ENCODE measurements at regions not wholly inside any gene's neighbourhood (a gene's known extent, or its start where the extent isn't known, plus 50 kb on each side); places are given as distances from the start of the nearest gene placed in this dataset.

DNA sequence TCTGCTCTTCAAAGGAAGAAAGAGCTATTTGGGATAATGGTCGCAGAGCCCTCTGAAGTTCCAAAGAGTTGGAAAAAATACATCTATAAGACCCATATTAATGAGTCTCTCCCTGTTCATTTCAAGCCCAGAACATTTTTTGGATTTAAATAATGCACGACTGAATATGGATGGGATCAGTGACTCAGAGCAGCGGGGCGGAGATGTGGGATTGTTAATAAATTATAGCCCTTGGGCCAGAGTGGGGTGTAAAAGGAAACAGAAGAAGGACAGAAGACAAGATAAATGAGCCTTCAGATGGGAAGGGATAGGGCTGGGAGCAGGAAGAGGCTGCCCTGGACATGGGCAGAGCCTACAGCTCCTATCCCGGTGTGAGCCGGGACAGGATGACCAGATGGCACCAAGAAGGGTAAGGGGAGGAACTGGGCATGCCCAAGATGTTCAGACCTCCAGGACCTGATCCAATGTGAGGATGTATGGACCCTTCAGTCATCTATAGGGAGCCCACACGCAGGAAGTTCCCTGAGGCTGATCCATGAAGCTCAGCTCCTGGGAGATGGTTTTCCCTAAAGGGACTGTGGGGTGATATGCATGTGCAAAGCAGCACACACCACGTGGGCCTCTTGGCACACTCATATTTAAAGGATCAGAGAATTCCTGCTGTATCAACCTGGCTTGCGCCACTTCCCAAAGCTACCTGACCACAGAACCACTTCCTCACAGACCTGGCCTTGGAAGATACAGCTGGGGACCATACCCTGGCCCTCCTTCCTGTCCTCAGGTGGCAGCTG is 96.1 kb upstream of the PLXNA4 start:
- DNase-seq (ENCODE audit: low read depth in 2 of 2), result no peak

- DNase-seq (ENCODE audit: low read depth in 2 of 2), result no peak
Measured at GRCh38 chr7:132666774-132667172, 90.5 kb upstream of the PLXNA4 start.

GRCh38 chr7:132666071-132666773 is 90.0 kb upstream of the PLXNA4 start:
- DNase-seq (ENCODE audit: low read depth in 2 of 2), result no peak

DNA sequence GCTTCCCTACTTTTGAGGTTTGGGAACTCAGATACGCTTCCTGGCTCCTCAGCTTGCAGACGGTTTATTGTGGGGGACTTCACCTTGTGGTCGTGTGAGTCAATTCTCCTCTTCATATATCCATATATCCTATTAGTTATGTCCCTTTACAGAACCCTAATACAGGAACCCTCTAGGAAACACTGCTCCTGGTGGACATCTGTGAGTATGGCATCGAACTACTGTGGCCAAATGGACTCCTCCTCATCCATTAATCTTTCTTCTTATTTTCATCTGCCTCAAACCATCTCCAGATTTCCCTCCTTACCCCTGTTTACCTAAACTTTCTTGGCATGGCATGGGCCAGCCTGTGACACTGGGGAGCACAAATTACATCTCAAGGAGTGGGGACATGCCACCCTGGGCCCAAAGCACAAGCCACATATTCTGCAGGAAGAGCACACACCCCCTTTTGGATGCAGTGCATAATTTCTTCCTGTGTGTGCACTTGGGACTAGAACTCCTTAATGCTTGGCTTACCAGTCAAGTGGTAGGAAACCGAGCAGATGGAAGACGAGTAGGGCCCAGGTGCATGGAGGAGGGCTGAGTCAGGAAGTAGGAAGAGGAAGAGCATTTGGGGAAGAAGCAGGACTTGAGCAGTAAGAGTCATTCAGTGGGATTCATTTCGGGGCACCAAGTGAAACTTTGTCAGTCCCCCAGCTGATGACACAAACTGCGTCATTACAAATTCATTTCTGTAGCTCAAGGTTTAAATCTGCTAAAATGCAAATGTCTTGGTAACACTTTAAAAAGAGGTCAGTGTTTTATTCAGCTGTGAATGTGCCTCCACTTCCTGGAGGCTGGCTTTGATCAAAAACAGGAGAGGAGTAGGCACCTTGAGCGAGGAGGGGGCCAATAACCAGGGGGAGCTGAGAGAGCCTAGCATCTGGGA is 80.8 kb upstream of the PLXNA4 start:
- DNase-seq (ENCODE audit: low read depth in 2 of 2), result no peak

GRCh38 chr7:132656341-132656740 is 80.1 kb upstream of the PLXNA4 start:
- DNase-seq (ENCODE audit: low read depth in 2 of 2), result no peak

GRCh38 chr7:132655131-132655727 is 79.0 kb upstream of the PLXNA4 start:
- DNase-seq (ENCODE audit: low read depth in 2 of 2), result peak; percentile 26 to 42

DNA sequence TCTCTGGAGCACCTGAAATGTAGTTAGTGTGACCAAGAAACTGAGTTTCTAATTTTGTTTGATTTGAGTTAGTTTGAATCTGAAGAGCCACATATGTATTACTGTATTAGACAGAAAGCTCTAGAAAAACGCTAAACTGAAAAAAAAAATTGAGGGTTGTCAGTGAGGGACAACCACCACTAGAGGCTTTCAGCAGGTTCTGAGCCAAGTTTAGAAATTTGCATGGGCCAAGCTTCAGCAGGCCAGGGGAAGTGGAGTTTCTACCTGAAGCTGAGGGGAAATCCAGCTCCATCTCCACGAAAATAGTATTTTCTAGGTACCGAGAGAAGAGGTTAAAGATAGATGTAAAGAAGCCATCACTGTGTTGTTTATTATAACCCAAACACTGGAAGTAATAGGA is 77.9 kb upstream of the PLXNA4 start:
- DNase-seq (ENCODE audit: low read depth in 2 of 2), result no peak

- DNase-seq (ENCODE audit: low read depth in 2 of 2), result no peak
Measured at GRCh38 chr7:132653366-132653930, 77.2 kb upstream of the PLXNA4 start.

DNA sequence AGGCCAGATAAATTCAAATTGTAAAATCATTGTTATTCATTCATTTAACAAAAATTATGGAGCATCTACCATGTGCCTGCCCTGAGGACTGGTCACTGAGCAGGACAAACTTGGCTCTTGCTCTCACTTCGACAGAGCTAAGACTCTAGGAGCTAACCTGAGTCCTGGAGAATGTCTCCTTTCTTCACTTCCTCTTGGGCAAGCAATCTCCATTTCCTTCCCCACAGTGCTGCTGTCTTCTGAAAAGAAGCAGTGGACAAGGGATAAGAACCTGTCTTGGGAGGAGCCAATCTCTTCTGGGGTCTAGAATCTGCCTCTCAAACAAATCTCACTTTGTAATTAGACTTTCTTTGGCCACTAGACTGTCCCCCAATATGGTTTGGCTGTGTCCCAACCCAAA is 76.2 kb upstream of the PLXNA4 start:
- DNase-seq (ENCODE audit: low read depth in 2 of 2), result no peak

DNA sequence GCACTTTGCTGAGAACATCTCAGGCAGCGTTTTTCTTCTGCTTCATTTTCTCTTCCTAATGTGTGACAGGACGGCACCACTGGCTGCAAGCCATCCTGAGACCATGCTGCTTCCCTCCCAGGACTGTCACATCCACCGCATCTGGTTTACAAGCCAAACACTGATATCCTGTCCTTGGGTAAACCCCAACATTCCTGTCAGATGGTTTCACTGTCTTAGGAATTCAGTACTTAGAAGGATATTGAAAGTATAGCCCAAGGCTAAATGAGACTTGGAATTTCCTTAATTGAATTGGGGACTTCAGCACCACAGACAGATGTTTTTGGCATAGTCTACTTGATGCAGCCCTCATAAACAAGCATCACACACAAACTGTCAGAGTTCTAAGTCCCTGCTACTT is 74.2 kb upstream of the PLXNA4 start:
- no peak for DNase-seq (ENCODE audit: low read depth in 2 of 2)

- DNase-seq (ENCODE audit: low read depth in 2 of 2), result no peak
Measured at GRCh38 chr7:132647311-132647710, 71.0 kb upstream of the PLXNA4 start.

DNA sequence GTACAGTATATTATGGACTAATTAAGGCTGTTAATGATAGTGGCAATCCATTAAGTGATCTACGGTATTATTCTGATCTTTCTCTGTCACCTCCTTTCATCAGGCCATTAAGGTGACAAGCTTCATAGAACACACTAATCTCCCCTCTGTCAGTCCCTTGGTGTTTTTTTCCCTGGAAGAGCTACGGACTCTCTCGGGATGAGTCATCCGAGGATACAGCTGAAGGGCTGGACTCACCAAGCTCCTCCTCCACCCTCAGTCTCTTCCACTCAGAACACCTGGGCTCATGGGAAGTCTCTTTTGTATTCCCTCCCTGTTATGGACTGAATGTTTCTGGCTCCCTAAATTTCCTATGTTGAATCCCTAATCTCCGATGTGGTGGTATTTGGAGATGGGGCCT is 69.8 kb upstream of the PLXNA4 start:
- no peak for DNase-seq (ENCODE audit: low read depth in 2 of 2)

DNA sequence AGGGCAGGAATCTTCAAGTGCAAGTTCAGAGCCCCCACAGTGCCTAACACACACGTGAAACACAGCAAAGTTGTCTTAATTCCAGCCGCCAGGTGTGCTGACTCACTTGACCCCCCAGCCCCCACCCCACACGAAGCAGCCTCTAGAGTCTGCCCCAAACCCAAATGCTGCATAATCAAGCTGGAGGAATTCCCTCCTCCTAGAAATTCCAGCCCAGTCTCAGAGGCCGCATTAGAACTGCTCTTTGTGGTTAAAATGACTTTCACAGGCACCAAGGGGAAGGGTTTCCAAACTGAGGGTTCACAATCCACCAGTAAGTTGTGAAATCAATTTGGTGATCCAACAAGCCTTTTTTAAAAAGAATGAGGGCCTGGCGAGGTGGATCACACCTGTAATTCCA is 67.0 kb upstream of the PLXNA4 start:
- no peak for DNase-seq (ENCODE audit: low read depth in 2 of 2)

- no peak for DNase-seq (ENCODE audit: low read depth in 2 of 2)
Measured at GRCh38 chr7:132641238-132641637, 65.0 kb upstream of the PLXNA4 start.

- DNase-seq (ENCODE audit: low read depth in 2 of 2), result no peak
Measured at GRCh38 chr7:132639983-132640382, 63.7 kb upstream of the PLXNA4 start.

DNA sequence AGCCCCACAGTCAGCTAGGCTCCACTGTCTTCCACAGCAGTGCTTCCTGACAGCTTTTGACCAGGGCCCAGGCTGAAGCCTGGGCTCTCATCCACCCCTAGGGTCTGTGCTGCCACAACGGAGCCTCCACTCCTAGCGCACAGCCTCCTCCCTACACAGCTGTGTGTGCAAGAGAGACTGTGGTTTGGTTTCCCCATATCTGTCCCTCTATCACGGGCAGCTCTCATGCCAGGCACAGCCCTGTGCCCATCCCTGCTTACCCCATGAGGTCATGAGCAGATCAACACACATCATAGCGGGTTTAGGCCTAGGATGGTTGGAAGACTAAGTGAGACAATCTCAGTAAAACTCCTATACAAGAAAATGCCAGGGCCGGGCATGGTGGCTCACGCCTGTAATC is 61.7 kb upstream of the PLXNA4 start:
- DNase-seq (ENCODE audit: low read depth in 2 of 2), result no peak

DNA sequence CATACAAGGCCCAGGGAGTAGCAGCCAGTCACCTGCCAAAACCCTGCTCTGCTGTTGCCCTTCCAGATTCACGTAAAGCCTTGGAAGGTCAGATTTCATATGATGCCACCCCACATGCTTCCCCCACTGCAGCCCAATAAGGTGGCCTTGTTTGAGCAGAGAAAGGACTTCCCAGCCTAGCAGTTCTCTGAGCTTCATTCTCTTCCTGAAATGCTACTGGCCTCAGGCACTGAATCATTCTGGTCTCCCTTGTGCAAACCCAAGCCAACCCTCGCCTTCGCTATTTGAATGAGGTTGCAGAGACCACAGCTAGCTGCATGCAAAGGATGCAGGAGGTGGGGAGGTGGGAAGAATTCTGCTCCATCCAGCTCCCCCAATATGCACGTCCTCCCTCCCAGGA is 60.3 kb upstream of the PLXNA4 start:
- no peak for DNase-seq (ENCODE audit: low read depth in 2 of 2)

DNA sequence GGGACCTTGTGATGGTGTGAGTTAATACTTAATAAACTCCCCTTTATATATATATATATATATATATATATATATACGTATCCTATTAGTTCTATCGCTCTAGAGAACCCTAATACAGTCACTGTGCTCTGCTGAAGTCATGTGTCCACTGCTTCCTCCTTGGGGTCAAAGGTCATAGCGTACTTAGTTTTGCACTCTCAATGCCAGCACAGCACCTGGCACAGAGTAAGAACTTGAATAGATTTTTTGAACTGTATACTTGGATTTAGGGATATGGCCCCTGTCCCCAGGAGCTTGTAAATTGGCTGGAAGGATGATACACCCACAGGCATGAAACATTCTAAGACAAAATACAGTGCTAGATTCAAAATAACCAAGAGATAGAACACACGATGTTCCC is 58.9 kb upstream of the PLXNA4 start:
- DNase-seq (ENCODE audit: low read depth in 2 of 2), result no peak

DNA sequence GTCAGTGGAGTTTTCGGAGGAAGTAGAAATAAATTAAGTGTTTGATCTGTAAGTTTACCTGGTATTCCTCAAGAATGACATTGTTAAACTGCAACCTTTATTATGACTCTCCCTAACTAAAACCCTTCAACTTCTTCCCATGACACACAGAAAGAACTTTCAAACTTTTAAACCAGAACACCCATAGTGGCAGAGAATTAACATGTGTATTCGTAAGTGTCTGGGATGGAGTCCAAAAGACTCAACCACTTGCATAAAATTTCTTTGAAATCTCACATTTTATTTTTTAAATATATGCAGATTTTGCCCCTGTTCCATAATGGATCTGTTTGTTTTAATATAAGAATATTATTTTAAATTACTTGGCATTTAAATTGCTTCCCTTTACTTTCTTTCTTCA is 54.6 kb upstream of the PLXNA4 start:
- no peak for DNase-seq (ENCODE audit: low read depth in 2 of 2)
